Panc1 (cell line): ENCODE measurements at regions not wholly inside any gene's neighbourhood (a gene's known extent, or its start where the extent isn't known, plus 50 kb on each side); places are given as distances from the start of the nearest gene placed in this dataset.

ENCODE experiments used
- ATAC-seq: fragments of 200-7000 bp; cut with Tn5 transposase; 2 replicates; pipeline ENCODE4 v1.9.1; 2020; ENCODE audit warnings: mild to moderate bottlenecking, moderate library complexity
- BruUV-seq: library from RNA; stranded (reverse); fragments of 400-500 nt; replicated peaks from 2 replicates; lab custom pipeline; 2021; lab: Mats Ljungman, UMichigan
- CTCF ChIA-PET: fragments of 300-600 bp; sonication (Branson Sonifier 250); formaldehyde crosslinking; loops from one replicate; lab custom pipeline; 2022; ENCODE audit warnings: antibody characterized with exemption; lab: Charles Lee
- POLR2A ChIA-PET: fragments of 300-600 bp; sonication (Branson Sonifier 250); formaldehyde crosslinking; loops from one replicate; lab custom pipeline; 2022; ENCODE audit warnings: antibody characterized with exemption; lab: Charles Lee
- DNase-seq: peaks from one replicate; pipeline ENCODE4 v3.0.0-alpha.2; 2010; ENCODE audit warnings: low read depth, low spot score
- H3K27ac ChIP-seq: 2 replicates; pipeline ENCODE4 v1.5.1; 2011; ENCODE audit warnings: mild to moderate bottlenecking, low read length, inconsistent platforms
- H3K27me3 ChIP-seq: fragments of 200-500 bp; sonication (Bioruptor generic); 2 replicates; pipeline ENCODE4 v1.6.0; 2014; ENCODE audit warnings: low read length, inconsistent platforms; ENCODE audit not compliant: control insufficient read depth, insufficient read depth
- H3K36me3 ChIP-seq: fragments of 200-500 bp; sonication (Bioruptor generic); 2 replicates; pipeline ENCODE4 v1.5.1; 2014; ENCODE audit warnings: inconsistent platforms, mild to moderate bottlenecking, low read length, moderate library complexity; ENCODE audit not compliant: control insufficient read depth, insufficient read depth
- H3K4me1 ChIP-seq: 2 replicates; pipeline ENCODE4 v1.5.1; 2011; ENCODE audit warnings: inconsistent platforms, mild to moderate bottlenecking, low read length, moderate library complexity; ENCODE audit not compliant: control insufficient read depth, insufficient read depth
- H3K4me3 ChIP-seq, 2 experiments: 2 replicates each; pipeline ENCODE4 v1.5.1; 2011 to 2012; ENCODE audit warnings: low read depth in 2 of 2, low read length in 2 of 2, mild to moderate bottlenecking in 2 of 2, inconsistent platforms in 1 of 2, moderate library complexity in 1 of 2
- H3K9me3 ChIP-seq: fragments of 200-500 bp; sonication (Bioruptor generic); 2 replicates; pipeline ENCODE4 v1.5.1; 2014; ENCODE audit warnings: low read depth, mild to moderate bottlenecking, inconsistent platforms, low read length, moderate library complexity; ENCODE audit not compliant: control insufficient read depth, insufficient read depth
- POLR2AphosphoS5 ChIP-seq: IDR thresholded peaks from 2 replicates; pipeline ENCODE4 v1.6.1; 2012; ENCODE audit warnings: mild to moderate bottlenecking, low read depth, low read length, moderate library complexity
- SIN3A ChIP-seq: IDR thresholded peaks from 2 replicates; pipeline ENCODE4 v1.6.1; 2012; ENCODE audit warnings: low read depth, mild to moderate bottlenecking, low read length, moderate library complexity, borderline replicate concordance; ENCODE audit not compliant: insufficient read depth
- TCF7L2 ChIP-seq: IDR thresholded peaks from 2 replicates; pipeline ENCODE4 v1.6.1; 2011; ENCODE audit warnings: mild to moderate bottlenecking, low read depth, low read length, inconsistent platforms
- in situ Hi-C: cut with HindIII; loops from 2 replicates; pipeline ENCODE4 v1.10.0; 2016; ENCODE audit warnings: low sequenced_read_pairs, low pct_unique_long_range_greater_than_20kb
- intact Hi-C: fragments of 100-400 bp; cut with micrococcal nuclease; formaldehyde crosslinking; loops from one replicate; pipeline ENCODE4 v1.10.0; 2022; ENCODE audit not compliant: unreplicated experiment
- TF ChIP-seq, protein P1 (sequence below): fragments of 450-650 bp; IDR thresholded peaks from 2 replicates; pipeline ENCODE4 v1.5.1; 2017; ENCODE audit warnings: mild to moderate bottlenecking
- TF ChIP-seq, protein P2 (sequence below), 2 experiments: IDR thresholded peaks; 2 replicates each; pipeline ENCODE4 v1.6.1; 2011 to 2012; ENCODE audit warnings: low read depth in 2 of 2, control low read depth in 1 of 2, low read length in 1 of 2, mild to moderate bottlenecking in 1 of 2, moderate library complexity in 1 of 2; ENCODE audit not compliant: insufficient read depth in 1 of 2

DNA sequence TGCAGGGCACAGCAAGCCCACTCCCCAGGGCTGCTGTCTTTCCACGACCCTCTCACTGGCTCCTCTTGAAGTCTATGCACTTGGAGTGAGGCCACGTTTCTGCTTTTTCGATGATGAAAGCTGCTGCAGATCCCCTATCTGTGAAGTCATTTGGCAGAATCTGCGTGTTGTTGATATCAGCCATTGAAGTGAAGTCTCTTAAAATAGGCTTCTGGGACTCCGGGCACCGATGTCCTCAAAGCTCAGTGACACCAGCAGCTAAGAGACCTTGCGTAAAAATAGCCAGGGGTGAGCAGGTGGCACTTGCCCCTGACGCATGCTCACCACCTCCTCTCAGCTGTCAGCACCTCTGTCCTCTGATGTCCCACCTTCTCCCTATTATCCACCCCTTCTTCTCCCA is 89.4 kb upstream of the FHL2 start:
- peak overlapping the region; percentile 71; the same call in 1 of the 2 replicates for H3K27ac ChIP-seq
- DNase-seq (no peak), ATAC-seq (no peak)
- in situ Hi-C loops (no loop called here), intact Hi-C loops (no loop called here)
- no peaks in the 10 kb centered on the region for H3K36me3 ChIP-seq
- H3K27me3 ChIP-seq, result no peaks in the 10 kb centered on the region
- H3K4me1 ChIP-seq, result 0 out of 2 replicates have a peak, but pooled peaks cover 2% of the 10 kb centered on the region
- TF ChIP-seq POLR2AphosphoS5 (no peak), SIN3A (no peak), TCF7L2 (no peak)
- TF ChIP-seq, protein P1, sequence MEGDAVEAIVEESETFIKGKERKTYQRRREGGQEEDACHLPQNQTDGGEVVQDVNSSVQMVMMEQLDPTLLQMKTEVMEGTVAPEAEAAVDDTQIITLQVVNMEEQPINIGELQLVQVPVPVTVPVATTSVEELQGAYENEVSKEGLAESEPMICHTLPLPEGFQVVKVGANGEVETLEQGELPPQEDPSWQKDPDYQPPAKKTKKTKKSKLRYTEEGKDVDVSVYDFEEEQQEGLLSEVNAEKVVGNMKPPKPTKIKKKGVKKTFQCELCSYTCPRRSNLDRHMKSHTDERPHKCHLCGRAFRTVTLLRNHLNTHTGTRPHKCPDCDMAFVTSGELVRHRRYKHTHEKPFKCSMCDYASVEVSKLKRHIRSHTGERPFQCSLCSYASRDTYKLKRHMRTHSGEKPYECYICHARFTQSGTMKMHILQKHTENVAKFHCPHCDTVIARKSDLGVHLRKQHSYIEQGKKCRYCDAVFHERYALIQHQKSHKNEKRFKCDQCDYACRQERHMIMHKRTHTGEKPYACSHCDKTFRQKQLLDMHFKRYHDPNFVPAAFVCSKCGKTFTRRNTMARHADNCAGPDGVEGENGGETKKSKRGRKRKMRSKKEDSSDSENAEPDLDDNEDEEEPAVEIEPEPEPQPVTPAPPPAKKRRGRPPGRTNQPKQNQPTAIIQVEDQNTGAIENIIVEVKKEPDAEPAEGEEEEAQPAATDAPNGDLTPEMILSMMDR, result no peak
- TF ChIP-seq, protein P2, sequence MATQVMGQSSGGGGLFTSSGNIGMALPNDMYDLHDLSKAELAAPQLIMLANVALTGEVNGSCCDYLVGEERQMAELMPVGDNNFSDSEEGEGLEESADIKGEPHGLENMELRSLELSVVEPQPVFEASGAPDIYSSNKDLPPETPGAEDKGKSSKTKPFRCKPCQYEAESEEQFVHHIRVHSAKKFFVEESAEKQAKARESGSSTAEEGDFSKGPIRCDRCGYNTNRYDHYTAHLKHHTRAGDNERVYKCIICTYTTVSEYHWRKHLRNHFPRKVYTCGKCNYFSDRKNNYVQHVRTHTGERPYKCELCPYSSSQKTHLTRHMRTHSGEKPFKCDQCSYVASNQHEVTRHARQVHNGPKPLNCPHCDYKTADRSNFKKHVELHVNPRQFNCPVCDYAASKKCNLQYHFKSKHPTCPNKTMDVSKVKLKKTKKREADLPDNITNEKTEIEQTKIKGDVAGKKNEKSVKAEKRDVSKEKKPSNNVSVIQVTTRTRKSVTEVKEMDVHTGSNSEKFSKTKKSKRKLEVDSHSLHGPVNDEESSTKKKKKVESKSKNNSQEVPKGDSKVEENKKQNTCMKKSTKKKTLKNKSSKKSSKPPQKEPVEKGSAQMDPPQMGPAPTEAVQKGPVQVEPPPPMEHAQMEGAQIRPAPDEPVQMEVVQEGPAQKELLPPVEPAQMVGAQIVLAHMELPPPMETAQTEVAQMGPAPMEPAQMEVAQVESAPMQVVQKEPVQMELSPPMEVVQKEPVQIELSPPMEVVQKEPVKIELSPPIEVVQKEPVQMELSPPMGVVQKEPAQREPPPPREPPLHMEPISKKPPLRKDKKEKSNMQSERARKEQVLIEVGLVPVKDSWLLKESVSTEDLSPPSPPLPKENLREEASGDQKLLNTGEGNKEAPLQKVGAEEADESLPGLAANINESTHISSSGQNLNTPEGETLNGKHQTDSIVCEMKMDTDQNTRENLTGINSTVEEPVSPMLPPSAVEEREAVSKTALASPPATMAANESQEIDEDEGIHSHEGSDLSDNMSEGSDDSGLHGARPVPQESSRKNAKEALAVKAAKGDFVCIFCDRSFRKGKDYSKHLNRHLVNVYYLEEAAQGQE (IDR thresholded peaks at IDR 0.05; ENCODE audit: insufficient read depth in 1 of 2, low read depth in 2 of 2, low read length in 1 of 2), result no peak
- CTCF ChIA-PET, result no interaction called here
- POLR2A ChIA-PET, result no interaction called here
- BruUV-seq, result no TSS peak
- no peak overlapping the region for H3K4me3 ChIP-seq
- H3K9me3 ChIP-seq, result peaks cover 19% of the 10 kb centered on the region; the same call in 1 of the 2 replicates

DNA sequence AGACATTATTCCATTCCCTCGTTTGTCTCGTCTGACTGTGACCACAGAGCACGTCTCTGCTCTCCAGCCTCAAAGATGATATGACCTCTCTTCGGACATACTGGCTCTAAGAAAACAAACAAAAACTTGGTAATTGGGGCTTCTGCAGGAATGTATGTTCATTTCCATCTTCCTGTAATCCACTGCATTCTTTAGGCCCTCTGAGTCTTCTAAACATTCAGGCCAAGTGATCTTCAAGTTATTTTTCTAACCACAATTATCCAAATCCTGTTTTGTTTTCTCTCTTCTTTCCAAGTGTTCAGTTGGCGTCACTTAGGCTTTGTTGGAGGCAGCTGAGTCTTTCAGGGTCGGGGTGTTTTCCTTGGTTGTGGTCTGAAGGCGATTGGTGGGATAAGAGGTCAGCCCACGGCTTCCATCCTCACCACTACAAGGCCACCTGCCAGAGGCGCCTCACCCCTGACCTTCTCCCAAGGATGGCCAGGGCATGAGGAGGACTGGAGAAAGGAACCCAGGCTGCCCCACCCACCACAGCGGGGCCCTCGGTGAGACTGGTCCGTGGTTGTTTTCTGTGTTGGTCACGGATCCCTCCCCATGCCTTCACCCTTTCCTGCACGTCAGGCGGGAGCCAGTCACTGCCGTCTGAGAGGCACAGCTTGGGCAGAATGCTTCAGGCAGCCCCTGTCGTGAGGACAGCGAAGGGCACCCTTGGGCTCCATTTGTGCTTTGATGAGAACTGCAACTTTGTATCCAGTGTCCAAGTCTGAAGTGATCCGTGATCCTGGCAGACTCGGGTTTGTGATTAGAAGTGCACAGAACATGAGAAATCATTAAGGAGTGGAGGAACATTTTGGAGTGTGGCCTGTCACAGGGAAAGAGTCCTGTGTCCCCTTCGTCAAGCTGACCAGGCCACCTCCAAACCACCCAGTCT is 88.6 kb upstream of the FHL2 start:
- POLR2A ChIA-PET, result no interaction called here
- CTCF ChIA-PET, result no interaction called here
- intact Hi-C loops (no loop called here), in situ Hi-C loops (no loop called here)
- TF ChIP-seq, protein P1, result no peak
- TF ChIP-seq POLR2AphosphoS5 (no peak), SIN3A (no peak), TCF7L2 (no peak)
- TF ChIP-seq, protein P2 (IDR thresholded peaks at IDR 0.05; ENCODE audit: insufficient read depth in 1 of 2, low read depth in 2 of 2, low read length in 1 of 2), result no peak
- H3K4me1 ChIP-seq, result 0 out of 2 replicates have a peak, but pooled peaks cover 2% of the 10 kb centered on the region
- H3K27ac ChIP-seq, result peak overlapping the region; percentile 71
- H3K9me3 ChIP-seq, result peaks cover 10% of the 10 kb centered on the region; the same call in 1 of the 2 replicates
- H3K36me3 ChIP-seq, result no peaks in the 10 kb centered on the region
- ATAC-seq (peak; percentile 38; the same call in 1 of the 2 replicates), DNase-seq (no peak)
- no TSS peak for BruUV-seq
- no peak overlapping the region for H3K4me3 ChIP-seq
- H3K27me3 ChIP-seq, result no peaks in the 10 kb centered on the region
